ENCODE measurements at regions not wholly inside any gene's neighbourhood (a gene's known extent, or its start where the extent isn't known, plus 50 kb on each side); places are given as distances from the start of the nearest gene placed in this dataset.
"Not testable (repeated sequence)": the region's sequence is repeated elsewhere in the genome, so short reads cannot be mapped to it uniquely, and the experiment has no call there.

- peak; percentile 2 for DNase-seq
Measured at GRCh38 chrX:16067886-16068515, 55.4 kb upstream of the GRPR start.

GRCh38 chrX:16063921-16064320, 59.4 kb upstream of the GRPR start:
- DNase-seq: no peak

- DNase-seq: no peak
Measured at GRCh38 chrX:16063141-16063540, 60.2 kb upstream of the GRPR start.

GRCh38 chrX:16061296-16061695, 62.1 kb upstream of the GRPR start:
- DNase-seq: no peak

- no peak for DNase-seq
Measured at GRCh38 chrX:16060252-16060651, 63.1 kb upstream of the GRPR start.

GRCh38 chrX:16049126-16049525, 74.2 kb upstream of the GRPR start:
- DNase-seq: not testable (repeated sequence)

GRCh38 chrX:16042980-16043379, 80.4 kb upstream of the GRPR start:
- no peak for DNase-seq

GRCh38 chrX:16039834-16040233, 83.5 kb upstream of the GRPR start:
- DNase-seq: no peak

- DNase-seq: no peak
Measured at GRCh38 chrX:16039363-16039762, 84.0 kb upstream of the GRPR start.

GRCh38 chrX:16033331-16033730, 90.0 kb upstream of the GRPR start:
- peak; percentile 52 for DNase-seq

- DNase-seq: no peak
Measured at GRCh38 chrX:16028576-16028975, 94.8 kb upstream of the GRPR start.

GRCh38 chrX:16023790-16024734, 99.3 kb upstream of the GRPR start:
- DNase-seq: peak; percentile 0

- no peak for DNase-seq
Measured at GRCh38 chrX:16022580-16023200, 100.7 kb upstream of the GRPR start.

GRCh38 chrX:16018291-16018690, 105.1 kb upstream of the GRPR start:
- DNase-seq: no peak

- DNase-seq: peak; percentile 2
Measured at GRCh38 chrX:16014171-16014570, 109.2 kb upstream of the GRPR start.

- no peak for DNase-seq
Measured at GRCh38 chrX:16012250-16012649, 111.1 kb upstream of the GRPR start.

- DNase-seq: no peak
Measured at GRCh38 chrX:16005917-16006316, 117.4 kb upstream of the GRPR start.

- DNase-seq: no peak
Measured at GRCh38 chrX:16002185-16002584, 121.2 kb upstream of the GRPR start.

GRCh38 chrX:15998350-15998749, 125.0 kb upstream of the GRPR start:
- peak; percentile 2 for DNase-seq

GRCh38 chrX:15989716-15990115, 133.6 kb upstream of the GRPR start:
- DNase-seq: no peak

- DNase-seq: no peak
Measured at GRCh38 chrX:15988661-15989603, 134.3 kb upstream of the AP1S2 start.

- no peak for DNase-seq
Measured at GRCh38 chrX:15985937-15986336, 131.3 kb upstream of the AP1S2 start.

- DNase-seq: no peak
Measured at GRCh38 chrX:15983034-15983433, 128.4 kb upstream of the AP1S2 start.
